WTC11 (cell line): ENCODE measurements at regions not wholly inside any gene's neighbourhood (a gene's known extent, or its start where the extent isn't known, plus 50 kb on each side); places are given as distances from the start of the nearest gene placed in this dataset.

Experiments
- ATAC-seq: fragments of 200-7000 bp; cut with Tn5 transposase; 2 replicates; pipeline ENCODE4 v1.10.0; 2021; ENCODE audit warnings: mild to moderate bottlenecking, moderate library complexity
- CTCF ChIA-PET: fragments of 300-600 bp; sonication (Branson Sonifier 250); formaldehyde crosslinking; loops from one replicate; lab custom pipeline; 2021; ENCODE audit warnings: antibody characterized with exemption; lab: Charles Lee
- POLR2A ChIA-PET: fragments of 350-600 bp; sonication (Branson Sonifier 250); formaldehyde crosslinking; loops from one replicate; lab custom pipeline; 2021; ENCODE audit warnings: antibody characterized with exemption; lab: Charles Lee
- DNase-seq: peaks from one replicate; pipeline ENCODE4 v3.0.0; 2021; ENCODE audit warnings: low spot score
- H3K27ac Mint-ChIP-seq: 2 replicates; pipeline ENCODE4 v1.8.0; 2021; ENCODE audit warnings: mixed read lengths
- H3K27me3 Mint-ChIP-seq: 2 replicates; pipeline ENCODE4 v1.8.0; 2021; ENCODE audit warnings: low read depth, mild to moderate bottlenecking, moderate library complexity, mixed read lengths
- H3K36me3 Mint-ChIP-seq: 2 replicates; pipeline ENCODE4 v1.8.0; 2021; ENCODE audit warnings: mixed read lengths
- H3K4me1 Mint-ChIP-seq: 2 replicates; pipeline ENCODE4 v1.8.0; 2022; ENCODE audit warnings: mixed read lengths
- H3K4me3 Mint-ChIP-seq: 2 replicates; pipeline ENCODE4 v1.8.0; 2021; ENCODE audit warnings: mild to moderate bottlenecking, moderate library complexity, mixed read lengths
- H3K9me3 Mint-ChIP-seq: 2 replicates; pipeline ENCODE4 v1.8.0; 2021; ENCODE audit warnings: mixed read lengths
- CBFB ChIP-seq: sonication (generic); formaldehyde crosslinking; IDR thresholded peaks from 2 replicates; pipeline ENCODE4 v1.8.1; 2022; ENCODE audit warnings: mild to moderate bottlenecking, low read depth, missing genetic modification reagents
- CDX4 ChIP-seq: fragments of 250-450 bp; sonication (Bioruptor Pico); IDR thresholded peaks from 2 replicates; pipeline ENCODE4 v1.9.0; 2021; ENCODE audit warnings: moderate library complexity, mild to moderate bottlenecking, inconsistent platforms, borderline replicate concordance
- FOXK1 ChIP-seq: sonication (generic); formaldehyde crosslinking; IDR thresholded peaks from 2 replicates; pipeline ENCODE4 v1.8.0; 2022; ENCODE audit warnings: mild to moderate bottlenecking, moderate library complexity, missing genetic modification reagents
- GTF2I ChIP-seq: fragments of 250-450 bp; sonication (Bioruptor Pico); conservative IDR thresholded peaks from 2 replicates; pipeline ENCODE4 v1.4.0; 2021; ENCODE audit warnings: mild to moderate bottlenecking
- NFE2L1 ChIP-seq: sonication (generic); formaldehyde crosslinking; IDR thresholded peaks from 2 replicates; pipeline ENCODE4 v1.8.1; 2023; ENCODE audit warnings: missing genetic modification reagents
- NR3C1 ChIP-seq: sonication (generic); formaldehyde crosslinking; conservative IDR thresholded peaks from 2 replicates; pipeline ENCODE4 v1.8.1; 2023; ENCODE audit warnings: low read depth, mild to moderate bottlenecking, missing genetic modification reagents
- PREB ChIP-seq: sonication (generic); formaldehyde crosslinking; IDR thresholded peaks from 2 replicates; pipeline ENCODE4 v1.8.1; 2022; ENCODE audit warnings: mild to moderate bottlenecking, missing genetic modification reagents, moderate library complexity, borderline replicate concordance
- RORB ChIP-seq: fragments of 250-450 bp; sonication (Bioruptor Pico); IDR thresholded peaks from 2 replicates; pipeline ENCODE4 v1.9.0; 2021; ENCODE audit warnings: mild to moderate bottlenecking
- ZBTB43 ChIP-seq: sonication (generic); formaldehyde crosslinking; IDR thresholded peaks from 2 replicates; pipeline ENCODE4 v1.8.1; 2023; ENCODE audit warnings: mild to moderate bottlenecking, missing genetic modification reagents
- ZNF121 ChIP-seq: sonication (generic); formaldehyde crosslinking; IDR thresholded peaks from 2 replicates; pipeline ENCODE4 v1.8.0; 2023; ENCODE audit warnings: missing genetic modification reagents
- ZNF416 ChIP-seq: fragments of 250-450 bp; sonication (Bioruptor Pico); IDR thresholded peaks from 2 replicates; pipeline ENCODE4 v1.9.0; 2021; ENCODE audit warnings: mild to moderate bottlenecking, inconsistent platforms
- TF ChIP-seq, protein P1 (sequence below): sonication (generic); formaldehyde crosslinking; IDR thresholded peaks from 2 replicates; pipeline ENCODE4 v1.8.0; 2022; ENCODE audit warnings: mild to moderate bottlenecking, missing genetic modification reagents

- no peaks in the 10 kb centered on the region for H3K27me3 Mint-ChIP-seq
- TF ChIP-seq ZNF121 (CRISPR knock-in tag) (no peak), PREB (CRISPR knock-in tag) (no peak), CBFB (CRISPR knock-in tag) (no peak), CDX4 (no peak), NR3C1 (CRISPR knock-in tag) (no peak), RORB (CRISPR knock-in tag) (no peak), ZBTB43 (CRISPR knock-in tag) (no peak), FOXK1 (no peak)
- TF ChIP-seq, protein P1, sequence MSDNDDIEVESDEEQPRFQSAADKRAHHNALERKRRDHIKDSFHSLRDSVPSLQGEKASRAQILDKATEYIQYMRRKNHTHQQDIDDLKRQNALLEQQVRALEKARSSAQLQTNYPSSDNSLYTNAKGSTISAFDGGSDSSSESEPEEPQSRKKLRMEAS (CRISPR knock-in tag) = 0 out of 2 replicates have a peak, but pooled peaks have one; percentile 19
- peaks cover under 1% of the 10 kb centered on the region; the same call in 1 of the 2 replicates for H3K9me3 Mint-ChIP-seq
- H3K36me3 Mint-ChIP-seq = peaks cover 2% of the 10 kb centered on the region; the same call in 1 of the 2 replicates
- peak overlapping the region; percentile 3; the same call in 1 of the 2 replicates for H3K4me3 Mint-ChIP-seq
- peaks cover 77% of the 10 kb centered on the region for H3K4me1 Mint-ChIP-seq
- DNase-seq (no peak), ATAC-seq (peak; percentile 16; the same call in 1 of the 2 replicates)
- POLR2A ChIA-PET = no interaction called here
- CTCF ChIA-PET = interaction anchor here (1.5 to 2.3 kb wide), 2 partner anchors 144 to 497 kb away, joined by 5 read pairs; no protein-coding TSS in a partner anchor
- H3K27ac Mint-ChIP-seq = peak overlapping the region; percentile 75
Measured at GRCh38 chr10:28807760-28808613, 130.7 kb downstream of the BAMBI start.

DNA sequence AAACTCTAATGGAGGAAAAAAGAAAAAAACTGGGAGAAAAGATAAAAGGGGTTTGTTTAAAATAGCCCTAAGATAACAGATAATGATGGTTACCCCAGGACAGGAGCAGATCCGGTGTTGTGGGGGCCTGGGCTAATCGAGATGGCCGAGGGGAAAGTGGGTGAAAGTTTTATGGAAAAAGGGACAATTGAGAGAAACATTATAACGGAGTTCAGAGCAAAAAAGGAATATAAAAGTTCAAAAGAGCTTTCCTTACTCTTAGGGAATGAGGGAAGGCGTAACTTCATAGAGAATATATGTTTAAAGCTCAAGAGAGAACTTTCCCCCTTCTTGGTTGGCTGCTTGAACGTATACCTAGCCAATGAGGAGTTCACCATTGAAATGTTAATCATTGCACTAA, 131.4 kb downstream of the BAMBI start:
- TF ChIP-seq ZNF416 (CRISPR knock-in tag) (no peak), GTF2I (CRISPR knock-in tag) (no peak)
- Mint-ChIP-seq H3K4me1 (peaks cover 75% of the 10 kb centered on the region), H3K27me3 (no peaks in the 10 kb centered on the region), H3K27ac (peak overlapping the region; percentile 75), H3K4me3 (0 out of 2 replicates have a peak overlapping the region, but pooled peaks have one; percentile 16), H3K9me3 (peaks cover 7% of the 10 kb centered on the region), H3K36me3 (peaks cover 8% of the 10 kb centered on the region)
- ChIA-PET CTCF (interaction anchor here (2.3 kb wide), 1 partner anchor 496 kb away, joined by 5 read pairs; no protein-coding TSS in a partner anchor), POLR2A (no interaction called here)
- no peak for ATAC-seq
- DNase-seq = no peak

GRCh38 chr10:28810057-28810870, 132.9 kb downstream of the BAMBI start:
- Mint-ChIP-seq H3K36me3 (peaks cover 17% of the 10 kb centered on the region), H3K4me3 (peak overlapping the region; percentile 58), H3K9me3 (peaks cover 17% of the 10 kb centered on the region), H3K27ac (peak overlapping the region; percentile 93), H3K27me3 (no peaks in the 10 kb centered on the region), H3K4me1 (peaks cover 73% of the 10 kb centered on the region)
- ChIA-PET POLR2A (interaction anchor here (0.7 kb wide), 1 partner anchor 82 kb away, joined by 3 read pairs; no protein-coding TSS in a partner anchor), CTCF (interaction anchor here (0.5 to 2.3 kb wide), 3 partner anchors 76 to 494 kb away, joined by 4 to 5 read pairs (median 4); no protein-coding TSS in a partner anchor)
- no peak for TF ChIP-seq NFE2L1
- peak; percentile 80 for ATAC-seq
- peak; percentile 29 for DNase-seq
